Fibroblast of villous mesenchyme (primary cell): ENCODE measurements at regions not wholly inside any gene's neighbourhood (a gene's known extent, or its start where the extent isn't known, plus 50 kb on each side); places are given as distances from the start of the nearest gene placed in this dataset.
"Not testable (repeated sequence)": the region's sequence is repeated elsewhere in the genome, so short reads cannot be mapped to it uniquely, and the experiment has no call there.

ENCODE experiments used
- DNase-seq: peaks from one replicate; pipeline ENCODE4 v3.0.0-alpha.2; 2010; ENCODE audit warnings: low read depth
- H3K4me3 ChIP-seq: 2 replicates; pipeline ENCODE4 v1.5.1; 2011; ENCODE audit warnings: low read depth, mild to moderate bottlenecking, low read length
- TF ChIP-seq, protein P1 (sequence below): IDR thresholded peaks from 2 replicates; pipeline ENCODE4 v1.5.1; 2012; ENCODE audit warnings: low read depth, mild to moderate bottlenecking, low read length; ENCODE audit not compliant: insufficient read depth

DNA sequence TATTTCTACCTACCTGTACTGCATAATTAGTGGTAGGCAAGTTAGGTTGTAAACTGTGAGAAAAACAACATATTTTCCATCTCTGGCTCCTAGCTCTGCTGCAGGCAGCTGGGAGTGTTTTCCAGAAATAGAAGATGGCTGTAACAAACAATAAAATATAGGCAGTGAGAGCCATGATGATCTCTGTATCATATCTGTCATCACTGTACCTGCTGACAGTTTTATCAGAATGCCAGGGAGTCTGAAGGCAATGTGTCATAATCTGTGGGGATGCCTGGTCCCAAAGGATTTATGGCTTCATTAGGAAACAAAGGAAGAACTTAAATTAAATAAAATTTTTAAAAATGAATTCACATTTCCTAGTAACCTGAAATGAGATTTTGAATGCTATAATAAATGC is 160.9 kb upstream of the SMIM30 start:
- no peak overlapping the region for H3K4me3 ChIP-seq
- TF ChIP-seq, protein P1, sequence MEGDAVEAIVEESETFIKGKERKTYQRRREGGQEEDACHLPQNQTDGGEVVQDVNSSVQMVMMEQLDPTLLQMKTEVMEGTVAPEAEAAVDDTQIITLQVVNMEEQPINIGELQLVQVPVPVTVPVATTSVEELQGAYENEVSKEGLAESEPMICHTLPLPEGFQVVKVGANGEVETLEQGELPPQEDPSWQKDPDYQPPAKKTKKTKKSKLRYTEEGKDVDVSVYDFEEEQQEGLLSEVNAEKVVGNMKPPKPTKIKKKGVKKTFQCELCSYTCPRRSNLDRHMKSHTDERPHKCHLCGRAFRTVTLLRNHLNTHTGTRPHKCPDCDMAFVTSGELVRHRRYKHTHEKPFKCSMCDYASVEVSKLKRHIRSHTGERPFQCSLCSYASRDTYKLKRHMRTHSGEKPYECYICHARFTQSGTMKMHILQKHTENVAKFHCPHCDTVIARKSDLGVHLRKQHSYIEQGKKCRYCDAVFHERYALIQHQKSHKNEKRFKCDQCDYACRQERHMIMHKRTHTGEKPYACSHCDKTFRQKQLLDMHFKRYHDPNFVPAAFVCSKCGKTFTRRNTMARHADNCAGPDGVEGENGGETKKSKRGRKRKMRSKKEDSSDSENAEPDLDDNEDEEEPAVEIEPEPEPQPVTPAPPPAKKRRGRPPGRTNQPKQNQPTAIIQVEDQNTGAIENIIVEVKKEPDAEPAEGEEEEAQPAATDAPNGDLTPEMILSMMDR = no peak
- DNase-seq = no peak

DNA sequence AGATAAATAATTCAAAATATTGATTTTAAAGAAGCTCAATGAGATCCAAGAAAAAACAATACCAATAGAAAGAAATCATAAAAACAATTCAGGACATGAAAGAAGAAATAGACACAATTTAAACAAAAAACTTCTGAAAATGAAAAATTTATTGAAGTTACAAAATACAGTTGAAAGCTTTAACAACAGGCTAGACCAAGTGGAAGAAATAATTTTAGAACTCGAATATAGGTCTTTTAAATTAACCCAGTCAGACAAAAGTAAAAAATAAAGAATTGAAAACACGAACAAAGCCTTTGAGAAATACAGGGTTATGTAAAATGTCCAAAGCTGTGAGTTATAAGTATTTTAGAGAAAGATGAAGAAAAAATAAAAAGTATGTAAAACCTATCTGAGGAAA is 152.4 kb upstream of the SMIM30 start:
- DNase-seq = no peak
- H3K4me3 ChIP-seq = no peak overlapping the region
- TF ChIP-seq, protein P1 = no peak

DNA sequence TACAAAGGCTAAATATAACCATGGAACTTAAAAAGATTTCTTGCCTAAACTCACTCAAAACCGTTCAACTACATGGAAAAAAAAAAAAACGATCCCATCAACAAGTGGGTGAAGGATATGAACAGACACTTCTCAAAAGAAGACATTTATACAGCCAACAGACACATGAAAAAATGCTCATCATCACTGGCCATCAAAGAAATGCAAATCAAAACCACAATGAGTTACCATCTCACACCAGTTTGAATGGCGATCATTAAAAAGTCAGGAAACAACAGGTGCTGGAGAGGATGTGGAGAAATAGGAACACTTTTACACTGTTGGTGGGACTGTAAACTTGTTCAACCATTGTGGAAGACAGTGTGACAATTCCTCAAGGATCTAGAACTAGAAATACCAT is 151.2 kb upstream of the SMIM30 start:
- not testable (repeated sequence) for DNase-seq, H3K4me3 ChIP-seq

DNA sequence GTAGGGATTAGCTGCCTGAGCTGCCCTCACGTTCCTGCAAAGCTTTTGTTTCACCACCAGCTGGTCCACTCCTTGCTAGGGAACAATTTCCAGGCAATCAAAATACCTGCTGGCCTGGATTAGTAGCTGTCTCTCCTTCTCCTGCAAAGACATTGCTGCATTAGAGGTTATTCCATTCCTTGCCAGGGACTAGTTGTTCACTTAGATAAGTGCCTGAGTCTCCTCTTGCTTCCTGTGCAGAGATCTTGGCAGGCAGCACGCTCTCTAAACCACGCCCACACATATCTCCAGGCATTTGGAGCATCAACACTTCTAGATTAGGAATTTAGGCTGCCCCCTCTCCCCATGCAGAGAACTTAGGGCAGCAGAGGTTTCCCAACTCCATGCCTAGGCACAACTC is 150.4 kb upstream of the SMIM30 start:
- no peak for DNase-seq
- no peak overlapping the region for H3K4me3 ChIP-seq
- TF ChIP-seq, protein P1 = no peak

DNA sequence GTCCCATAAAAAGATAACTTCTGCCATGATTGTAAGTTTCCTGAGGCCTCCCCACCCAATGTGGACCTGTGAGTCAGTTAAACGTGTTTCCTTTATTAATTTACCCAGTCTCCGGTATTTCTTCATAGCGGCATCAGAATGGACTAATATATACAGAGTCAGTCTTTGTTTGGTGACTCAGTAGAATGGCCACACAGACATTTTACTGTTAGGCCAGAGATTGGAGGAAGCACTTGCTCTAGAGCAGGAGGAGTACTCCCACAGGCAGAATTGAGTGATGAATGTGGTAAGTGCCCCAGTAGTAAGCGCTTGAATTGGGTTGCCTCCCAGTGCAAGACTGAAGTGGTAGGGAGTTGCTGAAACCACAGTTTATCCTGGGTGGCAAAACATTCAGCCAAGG is 149.5 kb upstream of the SMIM30 start:
- no peak for DNase-seq
- H3K4me3 ChIP-seq = no peak overlapping the region
- TF ChIP-seq, protein P1 = no peak

DNA sequence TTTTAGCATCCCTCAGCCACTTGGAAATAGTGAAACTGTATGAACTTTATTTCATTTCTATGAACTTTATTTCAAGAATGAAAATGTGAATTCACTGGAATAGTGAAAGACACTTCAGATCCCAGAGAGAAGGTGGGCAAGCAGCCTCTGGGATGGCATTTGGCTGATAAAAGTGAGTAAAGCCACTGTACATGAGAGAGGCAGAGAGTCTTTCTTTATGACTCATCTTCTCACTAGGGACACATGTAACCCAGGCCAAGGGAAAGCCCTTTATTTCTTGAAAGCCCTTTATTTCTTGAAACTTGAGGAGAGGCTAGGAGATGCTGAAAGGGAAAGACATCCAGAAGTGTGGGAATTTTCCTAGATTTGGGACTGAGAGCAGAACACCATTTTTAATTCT is 148.9 kb upstream of the SMIM30 start:
- no peak overlapping the region for H3K4me3 ChIP-seq
- TF ChIP-seq, protein P1 = no peak
- no peak for DNase-seq

DNA sequence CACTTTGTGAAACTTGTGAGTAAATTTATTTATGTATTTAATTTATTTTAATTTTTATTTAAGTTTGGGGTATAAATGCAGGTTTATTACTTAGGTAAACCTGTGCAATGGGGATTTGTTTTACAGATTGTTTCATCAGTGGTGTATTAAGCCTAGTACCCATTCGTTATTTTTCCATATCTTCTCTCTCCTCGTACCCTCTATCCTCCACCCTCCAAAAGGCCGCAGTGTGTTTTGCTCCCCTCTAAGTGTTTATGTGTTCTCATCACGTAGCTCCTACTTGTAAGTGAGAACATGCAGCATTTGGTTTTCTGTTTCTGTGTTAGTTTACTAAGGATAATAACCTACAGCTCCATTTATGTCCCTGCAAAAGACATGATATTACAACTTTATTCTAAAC is 145.4 kb upstream of the SMIM30 start:
- no peak for DNase-seq
- TF ChIP-seq, protein P1 = no peak
- H3K4me3 ChIP-seq = no peak overlapping the region

DNA sequence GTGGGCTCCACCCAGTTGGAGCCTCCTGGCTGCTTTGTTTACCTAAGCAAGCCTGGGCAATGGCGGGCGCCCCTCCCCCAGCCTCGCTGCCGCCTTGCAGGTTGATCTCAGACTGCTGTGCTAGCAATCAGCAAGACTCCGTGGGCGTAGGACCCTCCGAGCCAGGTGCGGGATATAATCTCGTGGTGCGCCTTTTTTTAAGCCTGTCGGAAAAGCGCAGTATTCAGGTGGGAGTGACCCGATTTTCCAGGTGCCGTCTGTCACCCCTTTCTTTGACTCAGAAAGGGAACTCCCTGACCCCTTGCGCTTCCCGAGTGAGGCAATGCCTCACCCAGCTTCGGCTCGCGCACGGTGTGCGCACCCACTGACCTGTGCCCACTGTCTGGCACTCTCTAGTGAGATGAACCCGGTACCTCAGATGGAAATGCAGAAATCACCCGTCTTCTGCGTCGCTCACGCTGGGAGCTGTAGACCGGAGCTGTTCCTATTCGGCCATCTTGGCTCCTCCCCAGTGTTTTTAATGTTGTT is 144.9 kb upstream of the SMIM30 start:
- H3K4me3 ChIP-seq, DNase-seq: not testable (repeated sequence)
